Endodermal cell (in vitro differentiated cells): ENCODE measurements at regions not wholly inside any gene's neighbourhood (a gene's known extent, or its start where the extent isn't known, plus 50 kb on each side); places are given as distances from the start of the nearest gene placed in this dataset.

Experiments used
- DNase-seq: peaks from one replicate; pipeline ENCODE4 v3.0.0-alpha.2; 2017
- H3K27ac ChIP-seq: 2 replicates; pipeline ENCODE4 v1.5.1; 2013; ENCODE audit warnings: mild to moderate bottlenecking, low read depth, low read length, moderate library complexity
- H3K27me3 ChIP-seq: 2 replicates; pipeline ENCODE4 v1.6.1; 2013; ENCODE audit warnings: mild to moderate bottlenecking, low read length, moderate library complexity; ENCODE audit not compliant: insufficient read depth, control insufficient read depth, poor library complexity, severe bottlenecking
- H3K36me3 ChIP-seq: 2 replicates; pipeline ENCODE4 v1.7.0; 2013; ENCODE audit warnings: mild to moderate bottlenecking, low read length, moderate library complexity; ENCODE audit not compliant: control insufficient read depth, insufficient read depth
- H3K4me1 ChIP-seq: one replicate; pipeline ENCODE4 v1.7.0; 2013; ENCODE audit warnings: low read length; ENCODE audit not compliant: control insufficient read depth, insufficient read depth
- H3K4me3 ChIP-seq: 2 replicates; pipeline ENCODE4 v1.5.1; 2013; ENCODE audit warnings: mild to moderate bottlenecking, low read length, moderate library complexity
- H3K9ac ChIP-seq: 2 replicates; pipeline ENCODE4 v1.6.1; 2013; ENCODE audit warnings: mild to moderate bottlenecking, low read length, moderate library complexity; ENCODE audit not compliant: poor library complexity, severe bottlenecking; ENCODE audit errors: extremely low read depth
- H3K9me3 ChIP-seq: 2 replicates; pipeline ENCODE4 v1.6.1; 2013; ENCODE audit warnings: mild to moderate bottlenecking, low read length, moderate library complexity; ENCODE audit not compliant: control insufficient read depth
- H3K27ac Mint-ChIP-seq: 2 replicates; pipeline ENCODE4 v1.8.0; 2020; ENCODE audit warnings: mixed read lengths
- H3K27me3 Mint-ChIP-seq: 2 replicates; pipeline ENCODE4 v1.8.0; 2021; ENCODE audit warnings: mild to moderate bottlenecking, mixed read lengths; ENCODE audit not compliant: insufficient read depth
- H3K36me3 Mint-ChIP-seq: 2 replicates; pipeline ENCODE4 v1.8.0; 2020; ENCODE audit warnings: low read depth, mixed read lengths
- H3K4me1 Mint-ChIP-seq: 2 replicates; pipeline ENCODE4 v1.8.0; 2020; ENCODE audit warnings: mixed read lengths
- H3K4me3 Mint-ChIP-seq: 2 replicates; pipeline ENCODE4 v1.8.0; 2020; ENCODE audit warnings: mild to moderate bottlenecking, moderate library complexity, mixed read lengths
- H3K9me3 Mint-ChIP-seq: 2 replicates; pipeline ENCODE4 v1.8.0; 2020; ENCODE audit warnings: mild to moderate bottlenecking, mixed read lengths
- WGBS, 2 experiments: methylation state at CpG; one replicate each; pipeline versions ENCODE4 v1.1.5 to v1.1.7; 2013; ENCODE audit warnings: missing lambda C conversion rate in 2 of 2, mixed read lengths in 1 of 2; ENCODE audit not compliant: insufficient coverage in 1 of 2, insufficient read length in 1 of 2; 5-methylcytosine and 5-hydroxymethylcytosine counted together
- TF ChIP-seq, protein P1 (sequence below): fragments of 200-600 bp; sonication (generic); conservative IDR thresholded peaks from 2 replicates; pipeline ENCODE4 v1.5.0; 2021; ENCODE audit warnings: antibody characterized with exemption, mild to moderate bottlenecking

DNA sequence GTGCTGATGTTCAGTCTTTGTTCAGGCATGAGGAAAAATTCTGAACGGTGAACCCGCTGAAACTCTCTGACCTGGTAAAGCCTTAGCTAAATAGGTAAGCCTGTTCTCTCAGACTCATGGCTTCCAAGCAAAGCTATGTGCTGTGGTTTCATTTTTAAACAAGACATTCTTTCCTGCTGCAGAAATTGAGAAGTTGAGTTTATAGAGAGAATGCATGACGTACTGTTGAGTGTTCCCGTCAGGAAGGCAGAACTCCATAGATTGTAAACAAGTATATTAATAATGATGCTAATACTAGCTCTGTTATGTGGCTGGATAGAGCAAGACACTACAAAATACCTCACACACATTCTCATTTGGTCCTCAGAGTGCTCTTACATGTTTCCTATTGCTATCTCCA is 424.0 kb upstream of the CRIM1 start:
- no peak for DNase-seq
- 93 to 100% methylated on average over 2 to 4 of the region's 4 CpGs for WGBS, 2 experiments
- Histone ChIP-seq H3K4me1 (no peaks in the 10 kb centered on the region), H3K27me3 (no peaks in the 10 kb centered on the region), H3K36me3 (no peaks in the 10 kb centered on the region), H3K27ac (no peak overlapping the region), H3K4me3 (no peak overlapping the region), H3K9ac (no peak overlapping the region), H3K9me3 (no peaks in the 10 kb centered on the region)
- Mint-ChIP-seq H3K9me3 (no peaks in the 10 kb centered on the region), H3K36me3 (no peaks in the 10 kb centered on the region), H3K4me3 (no peak overlapping the region), H3K27me3 (no peaks in the 10 kb centered on the region), H3K4me1 (peaks cover 2% of the 10 kb centered on the region), H3K27ac (no peak overlapping the region)
- TF ChIP-seq, protein P1, sequence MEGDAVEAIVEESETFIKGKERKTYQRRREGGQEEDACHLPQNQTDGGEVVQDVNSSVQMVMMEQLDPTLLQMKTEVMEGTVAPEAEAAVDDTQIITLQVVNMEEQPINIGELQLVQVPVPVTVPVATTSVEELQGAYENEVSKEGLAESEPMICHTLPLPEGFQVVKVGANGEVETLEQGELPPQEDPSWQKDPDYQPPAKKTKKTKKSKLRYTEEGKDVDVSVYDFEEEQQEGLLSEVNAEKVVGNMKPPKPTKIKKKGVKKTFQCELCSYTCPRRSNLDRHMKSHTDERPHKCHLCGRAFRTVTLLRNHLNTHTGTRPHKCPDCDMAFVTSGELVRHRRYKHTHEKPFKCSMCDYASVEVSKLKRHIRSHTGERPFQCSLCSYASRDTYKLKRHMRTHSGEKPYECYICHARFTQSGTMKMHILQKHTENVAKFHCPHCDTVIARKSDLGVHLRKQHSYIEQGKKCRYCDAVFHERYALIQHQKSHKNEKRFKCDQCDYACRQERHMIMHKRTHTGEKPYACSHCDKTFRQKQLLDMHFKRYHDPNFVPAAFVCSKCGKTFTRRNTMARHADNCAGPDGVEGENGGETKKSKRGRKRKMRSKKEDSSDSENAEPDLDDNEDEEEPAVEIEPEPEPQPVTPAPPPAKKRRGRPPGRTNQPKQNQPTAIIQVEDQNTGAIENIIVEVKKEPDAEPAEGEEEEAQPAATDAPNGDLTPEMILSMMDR: no peak

DNA sequence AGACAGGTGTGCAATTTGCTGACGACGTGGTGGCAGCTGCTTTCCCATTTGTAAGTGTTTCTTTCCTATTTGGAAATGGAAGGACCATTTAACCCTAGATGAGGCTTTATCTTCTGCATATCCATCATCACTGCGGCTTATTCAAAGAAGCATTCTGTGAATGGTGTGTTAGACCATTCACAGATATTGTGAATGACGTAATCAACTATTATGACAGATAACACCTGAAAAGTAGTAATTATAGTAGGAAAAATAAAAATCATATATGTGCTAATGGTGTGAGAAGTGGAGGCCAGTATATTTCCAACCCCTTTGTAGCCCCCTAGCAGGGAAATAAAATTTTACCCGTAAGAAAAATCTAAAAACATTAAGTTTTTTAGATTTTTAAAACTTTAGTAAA is 424.5 kb upstream of the CRIM1 start:
- Mint-ChIP-seq H3K4me1 (peaks cover 2% of the 10 kb centered on the region), H3K27me3 (no peaks in the 10 kb centered on the region), H3K9me3 (no peaks in the 10 kb centered on the region), H3K36me3 (no peaks in the 10 kb centered on the region), H3K4me3 (no peak overlapping the region), H3K27ac (no peak overlapping the region)
- Histone ChIP-seq H3K9ac (no peak overlapping the region), H3K4me1 (no peaks in the 10 kb centered on the region), H3K4me3 (no peak overlapping the region), H3K27ac (no peak overlapping the region), H3K36me3 (no peaks in the 10 kb centered on the region), H3K27me3 (no peaks in the 10 kb centered on the region), H3K9me3 (no peaks in the 10 kb centered on the region)
- TF ChIP-seq, protein P1: no peak
- no peak for DNase-seq
- 91 to 100% methylated on average over 2 to 4 of the region's 5 CpGs for WGBS, 2 experiments

DNA sequence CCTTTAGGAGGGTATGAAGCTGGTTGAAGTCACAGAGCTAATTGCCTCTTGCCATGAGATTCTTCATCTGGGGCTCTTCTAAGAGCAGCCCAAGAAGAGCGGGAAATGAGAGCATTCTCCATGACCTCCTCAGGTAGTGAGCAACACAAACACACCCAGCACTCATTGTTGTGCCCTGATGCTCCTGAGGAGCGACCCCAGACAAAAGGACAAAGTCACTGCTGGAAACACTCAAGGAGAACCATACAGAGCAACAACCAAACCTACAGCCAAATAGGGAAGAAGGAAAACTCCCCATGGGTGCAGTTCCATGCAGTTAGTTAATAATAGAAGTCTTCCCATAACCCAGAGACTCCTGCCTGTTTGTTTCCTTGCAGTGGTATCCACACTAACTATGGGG is 426.0 kb upstream of the CRIM1 start:
- H3K4me1 Mint-ChIP-seq: no peaks in the 10 kb centered on the region
- no peaks in the 10 kb centered on the region for H3K36me3 Mint-ChIP-seq
- TF ChIP-seq, protein P1: no peak
- Histone ChIP-seq H3K27ac (no peak overlapping the region), H3K27me3 (no peaks in the 10 kb centered on the region), H3K9ac (no peak overlapping the region), H3K9me3 (no peaks in the 10 kb centered on the region), H3K36me3 (no peaks in the 10 kb centered on the region), H3K4me3 (no peak overlapping the region), H3K4me1 (no peaks in the 10 kb centered on the region)
- H3K9me3 Mint-ChIP-seq: no peaks in the 10 kb centered on the region
- no peak overlapping the region for H3K27ac Mint-ChIP-seq
- no peaks in the 10 kb centered on the region for H3K27me3 Mint-ChIP-seq
- 60 to 80% methylated on average over 1 to 2 of the region's 2 CpGs for WGBS, 2 experiments
- no peak for DNase-seq
- no peak overlapping the region for H3K4me3 Mint-ChIP-seq
